Endothelial cell of umbilical vein (primary cell): ENCODE measurements at regions not wholly inside any gene's neighbourhood (a gene's known extent, or its start where the extent isn't known, plus 50 kb on each side); places are given as distances from the start of the nearest gene placed in this dataset.

ENCODE experiments used
- BruUV-seq: library from RNA; stranded (reverse); fragments of 400-500 nt; replicated peaks from 2 replicates; lab custom pipeline; 2021; lab: Mats Ljungman, UMichigan
- CTCF ChIA-PET: fragments of 300-600, 350-600 bp; sonication (Branson Sonifier 250); formaldehyde crosslinking; loops from one replicate; lab custom pipeline; 2021; ENCODE audit warnings: antibody characterized with exemption, inconsistent platforms; lab: Charles Lee
- POLR2A ChIA-PET: fragments of 300-600, 350-600 bp; sonication (Branson Sonifier 250); formaldehyde crosslinking; loops from one replicate; lab custom pipeline; 2021; ENCODE audit warnings: antibody characterized with exemption, inconsistent platforms; lab: Charles Lee
- DNase-seq: peaks from one replicate; pipeline ENCODE4 v3.0.0-alpha.2; 2011; ENCODE audit warnings: low read depth, low spot score
- FAIRE-seq: peaks from 2 replicates; lab custom pipeline; 2011; peaks lifted over from hg19 to GRCh38; lab: Jason Lieb, UNC
- H2AFZ ChIP-seq: 2 replicates; pipeline ENCODE4 v1.6.0; 2012; ENCODE audit warnings: low read depth, low read length, control low read depth, inconsistent platforms
- H3K27ac ChIP-seq: 2 replicates; pipeline ENCODE4 v1.5.1; 2011; ENCODE audit warnings: low read depth, mild to moderate bottlenecking, control low read depth, low read length, moderate library complexity; ENCODE audit not compliant: insufficient read depth
- H3K27me3 ChIP-seq, 2 experiments: 2 replicates each; pipeline versions ENCODE4 v1.6.0 to v1.6.1; 2011; ENCODE audit warnings: low read length in 2 of 2, mixed read lengths in 1 of 2; ENCODE audit not compliant: control insufficient read depth in 2 of 2, insufficient read depth in 2 of 2
- H3K36me3 ChIP-seq, 2 experiments: 2 replicates in 1 of 2; 3 replicates in 1 of 2; pipeline ENCODE4 v1.5.1; 2011; ENCODE audit warnings: low read length in 2 of 2, mild to moderate bottlenecking in 1 of 2, moderate library complexity in 1 of 2; ENCODE audit not compliant: control insufficient read depth in 2 of 2, insufficient read depth in 2 of 2; ENCODE audit errors: extremely low read depth in 1 of 2
- H3K4me1 ChIP-seq: 3 replicates; pipeline ENCODE4 v1.5.1; 2011; ENCODE audit warnings: mild to moderate bottlenecking, low read length; ENCODE audit not compliant: control insufficient read depth, insufficient read depth; ENCODE audit errors: extremely low read depth
- H3K4me2 ChIP-seq: 2 replicates; pipeline ENCODE4 v1.6.1; 2011; ENCODE audit warnings: low read length, control low read depth, mixed read lengths; ENCODE audit not compliant: insufficient read depth
- H3K4me3 ChIP-seq, 3 experiments: fragments of 200-600 bp in 1 of 3; sonication (generic), shearing (Covaris generic) in 1 of 3; replicated peaks in 1 of 3; 2 replicates each; pipeline ENCODE4 v1.5.1; 2011 to 2016; ENCODE audit warnings: control low read depth in 3 of 3, low read length in 3 of 3, mild to moderate bottlenecking in 2 of 3, inconsistent platforms in 1 of 3, low read depth in 1 of 3, moderate library complexity in 1 of 3; ENCODE audit not compliant: insufficient read depth in 1 of 3
- H3K79me2 ChIP-seq: 2 replicates; pipeline ENCODE4 v1.6.0; 2012; ENCODE audit warnings: low read length, inconsistent platforms; ENCODE audit not compliant: control insufficient read depth, insufficient read depth
- H3K9ac ChIP-seq: replicated peaks from 2 replicates; pipeline ENCODE3; 2011; ENCODE audit warnings: low read length, control low read depth; ENCODE audit not compliant: insufficient read depth; ENCODE audit errors: extremely low read depth
- H3K9me1 ChIP-seq: replicated peaks from 3 replicates; pipeline ENCODE4 v1.6.0; 2011; ENCODE audit warnings: mild to moderate bottlenecking, low read length; ENCODE audit not compliant: control insufficient read depth, insufficient read depth; ENCODE audit errors: extremely low read depth
- H3K9me3 ChIP-seq: replicated peaks from 2 replicates; pipeline ENCODE4 v1.5.1; 2012; ENCODE audit warnings: low read length, inconsistent platforms; ENCODE audit not compliant: control insufficient read depth, insufficient read depth
- H4K20me1 ChIP-seq: replicated peaks from 2 replicates; pipeline ENCODE3; 2011; ENCODE audit warnings: mild to moderate bottlenecking, low read length; ENCODE audit not compliant: control insufficient read depth, insufficient read depth; ENCODE audit errors: extremely low read depth
- CTCF ChIP-seq, 2 donors: IDR thresholded peaks; 1 replicate in 1 of 2; 2 replicates in 1 of 2; pipeline ENCODE4 v1.5.1; 2011; ENCODE audit warnings: low read length in 2 of 2, mild to moderate bottlenecking in 2 of 2, moderate library complexity in 2 of 2, control low read depth in 1 of 2, inconsistent platforms in 1 of 2, low read depth in 1 of 2; ENCODE audit not compliant: insufficient read depth in 1 of 2; ENCODE audit errors: extremely low read depth in 1 of 2
- EZH2 ChIP-seq: IDR thresholded peaks from 2 replicates; pipeline ENCODE4 v1.6.1; 2012; ENCODE audit warnings: borderline replicate concordance, low read depth, mild to moderate bottlenecking, moderate library complexity, low read length, inconsistent platforms; ENCODE audit not compliant: severe bottlenecking
- FOS ChIP-seq: IDR thresholded peaks from 2 replicates; pipeline ENCODE4 v1.6.1; 2011; ENCODE audit warnings: mild to moderate bottlenecking, low read length, moderate library complexity, borderline replicate concordance; ENCODE audit not compliant: insufficient read depth
- GATA2 ChIP-seq: IDR thresholded peaks from 2 replicates; pipeline ENCODE4 v1.7.0; 2011; ENCODE audit warnings: low read depth, mild to moderate bottlenecking, moderate library complexity, mixed read lengths, low read length; ENCODE audit not compliant: insufficient read length, insufficient read depth
- JUN ChIP-seq: IDR thresholded peaks from 2 replicates; pipeline ENCODE4 v1.6.1; 2011; ENCODE audit warnings: borderline replicate concordance, low read depth; ENCODE audit not compliant: insufficient read length, insufficient read depth
- MAX ChIP-seq: IDR thresholded peaks from 2 replicates; pipeline ENCODE4 v1.6.1; 2011; ENCODE audit not compliant: insufficient read depth, insufficient read length
- MYC ChIP-seq: IDR thresholded peaks from one replicate; pipeline ENCODE4 v1.6.1; 2011; ENCODE audit warnings: mild to moderate bottlenecking, low read depth, low read length
- POLR2A ChIP-seq: IDR thresholded peaks from 2 replicates; pipeline ENCODE4 v1.6.1; 2012; ENCODE audit warnings: low read depth, mild to moderate bottlenecking, control low read depth, low read length
- POLR2AphosphoS5 ChIP-seq: IDR thresholded peaks from 2 replicates; pipeline ENCODE4 v1.6.1; 2012; ENCODE audit warnings: low read depth, mild to moderate bottlenecking, control low read depth, low read length, moderate library complexity; ENCODE audit not compliant: insufficient read depth
- dilution Hi-C: fragments of 300-500 bp; cut with MboI; formaldehyde crosslinking; loops from one replicate; pipeline ENCODE4 v1.15.0; 2019; ENCODE audit warnings: low sequenced_read_pairs; ENCODE audit not compliant: extremely low pct_ligation_motif_present
- intact Hi-C: fragments of 100-400 bp; cut with micrococcal nuclease; formaldehyde crosslinking; loops from one replicate; pipeline ENCODE4 v1.10.0; 2022

- Histone ChIP-seq H3K27ac (no peak overlapping the region), H3K9me1 (no peaks in the 10 kb centered on the region), H3K4me1 (no peaks in the 10 kb centered on the region), H4K20me1 (no peaks in the 10 kb centered on the region), H3K36me3 (no peaks in the 10 kb centered on the region), H3K4me2 (no peak overlapping the region), H3K9me3 (no peaks in the 10 kb centered on the region), H2AFZ (no peak overlapping the region), H3K9ac (no peak overlapping the region), H3K27me3 (peaks cover 0 to 5% of the 10 kb centered on the region in 2 experiments), H3K4me3 (no peak overlapping the region), H3K79me2 (no peaks in the 10 kb centered on the region)
- DNase-seq (no peak), FAIRE-seq (no peak)
- no TSS peak for BruUV-seq
- ChIA-PET CTCF (interaction anchor here (1.0 to 1.4 kb wide), 2 partner anchors 9 to 16 kb away, joined by 4 read pairs; no protein-coding TSS in a partner anchor), POLR2A (no interaction called here)
- dilution Hi-C loops (no loop called here), intact Hi-C loops (no loop called here)
- no peak for TF ChIP-seq POLR2A
- no peak for TF ChIP-seq EZH2
- no peak for TF ChIP-seq JUN
- TF ChIP-seq CTCF (IDR thresholded peaks at IDR 0.05; ENCODE audit: extremely low read depth in 1 of 2, insufficient read depth in 1 of 2, low read depth in 1 of 2, low read length in 2 of 2) = no peak
- no peak for TF ChIP-seq MYC
- TF ChIP-seq MAX = no peak
- TF ChIP-seq GATA2 = no peak
- no peak for TF ChIP-seq POLR2AphosphoS5
- TF ChIP-seq FOS = no peak
These were observed 241.8 kb upstream of the UBASH3B start for GRCh38 chr11:122413677-122414076.
